ENCODE measurements at regions not wholly inside any gene's neighbourhood (a gene's known extent, or its start where the extent isn't known, plus 50 kb on each side); places are given as distances from the start of the nearest gene placed in this dataset.

DNA sequence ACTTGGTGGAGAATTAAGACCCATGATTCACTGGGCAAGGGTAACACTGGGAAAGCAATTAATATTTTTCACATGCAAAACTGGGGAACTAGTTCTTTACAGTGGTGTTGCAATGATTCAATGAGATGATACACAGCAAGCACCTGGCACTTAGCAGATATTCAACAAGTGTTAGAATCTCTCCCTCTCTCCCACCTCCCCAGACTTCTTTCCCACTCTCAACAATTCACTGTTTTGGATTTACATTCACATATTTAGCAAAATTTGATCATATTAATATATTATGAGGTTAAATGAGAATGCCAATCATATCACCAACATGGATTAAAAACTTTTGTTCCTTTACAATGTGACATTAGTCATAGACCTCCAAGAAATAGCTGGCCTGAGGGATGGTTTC is 223.1 kb upstream of the GRIP1 start:
- TF ChIP-seq CTCF (IDR thresholded peaks at IDR 0.05) (no peak), POLR2AphosphoS5 (IDR thresholded peaks at IDR 0.05; ENCODE audit: low read depth, low read length) (no peak), REST (IDR thresholded peaks at IDR 0.05; ENCODE audit: insufficient read depth in 1 of 2, low read depth in 2 of 2, low read length in 1 of 2) (no peak), TCF7L2 (IDR thresholded peaks at IDR 0.05; ENCODE audit: low read depth, low read length) (no peak), SIN3A (IDR thresholded peaks at IDR 0.05; ENCODE audit: borderline replicate concordance, insufficient read depth, low read depth, low read length) (no peak)

Data from Panc1 (cell line).